GM19372 (cell line): ENCODE measurements at regions not wholly inside any gene's neighbourhood (a gene's known extent, or its start where the extent isn't known, plus 50 kb on each side); places are given as distances from the start of the nearest gene placed in this dataset.

Source experiments
- ATAC-seq: cut with Tn5 transposase; IDR thresholded peaks from one replicate; pipeline ENCODE4 v1.9.1; 2021; ENCODE audit warnings: mild to moderate bottlenecking, low read depth, moderate library complexity; ENCODE audit not compliant: unreplicated experiment

GRCh38 chr10:107481881-107482280 is 317.4 kb upstream of the SORCS1 start:
- no peak for ATAC-seq

- no peak for ATAC-seq
Measured at GRCh38 chr10:107481224-107481623, 316.7 kb upstream of the SORCS1 start.

- no peak for ATAC-seq
Measured at GRCh38 chr10:107480781-107481180, 316.3 kb upstream of the SORCS1 start.

- ATAC-seq = no peak
Measured at GRCh38 chr10:107477266-107477665, 312.8 kb upstream of the SORCS1 start.

- no peak for ATAC-seq
Measured at GRCh38 chr10:107476408-107476807, 311.9 kb upstream of the SORCS1 start.

- ATAC-seq = peak; percentile 48
Measured at GRCh38 chr10:107474650-107475049, 310.1 kb upstream of the SORCS1 start.

GRCh38 chr10:107473225-107473624 is 308.7 kb upstream of the SORCS1 start:
- ATAC-seq = no peak

GRCh38 chr10:107471911-107472310 is 307.4 kb upstream of the SORCS1 start:
- no peak for ATAC-seq

GRCh38 chr10:107453561-107453960 is 289.1 kb upstream of the SORCS1 start:
- ATAC-seq = no peak

- ATAC-seq = no peak
Measured at GRCh38 chr10:107451047-107451446, 286.5 kb upstream of the SORCS1 start.

GRCh38 chr10:107450056-107450455 is 285.6 kb upstream of the SORCS1 start:
- ATAC-seq = no peak

- ATAC-seq = peak; percentile 40
Measured at GRCh38 chr10:107444443-107444842, 279.9 kb upstream of the SORCS1 start.

- peak; percentile 21 for ATAC-seq
Measured at GRCh38 chr10:107443813-107444212, 279.3 kb upstream of the SORCS1 start.

- ATAC-seq = no peak
Measured at GRCh38 chr10:107443326-107443725, 278.8 kb upstream of the SORCS1 start.

GRCh38 chr10:107442035-107442505 is 277.6 kb upstream of the SORCS1 start:
- ATAC-seq = peak; percentile 91

GRCh38 chr10:107440741-107441140 is 276.2 kb upstream of the SORCS1 start:
- no peak for ATAC-seq

- no peak for ATAC-seq
Measured at GRCh38 chr10:107437921-107438320, 273.4 kb upstream of the SORCS1 start.

- no peak for ATAC-seq
Measured at GRCh38 chr10:107436568-107436967, 272.1 kb upstream of the SORCS1 start.

GRCh38 chr10:107434854-107435253 is 270.3 kb upstream of the SORCS1 start:
- no peak for ATAC-seq

GRCh38 chr10:107434201-107434600 is 269.7 kb upstream of the SORCS1 start:
- ATAC-seq = no peak

GRCh38 chr10:107433605-107434004 is 269.1 kb upstream of the SORCS1 start:
- no peak for ATAC-seq

GRCh38 chr10:107430446-107430845 is 265.9 kb upstream of the SORCS1 start:
- no peak for ATAC-seq

GRCh38 chr10:107427016-107427415 is 262.5 kb upstream of the SORCS1 start:
- ATAC-seq = no peak
